ENCODE measurements at regions not wholly inside any gene's neighbourhood (a gene's known extent, or its start where the extent isn't known, plus 50 kb on each side); places are given as distances from the start of the nearest gene placed in this dataset.

GRCh38 chr7:41633690-41634089 lies 69.2 kb downstream of the INHBA start:
- no peak for DNase-seq (ENCODE audit: low spot score)

DNA sequence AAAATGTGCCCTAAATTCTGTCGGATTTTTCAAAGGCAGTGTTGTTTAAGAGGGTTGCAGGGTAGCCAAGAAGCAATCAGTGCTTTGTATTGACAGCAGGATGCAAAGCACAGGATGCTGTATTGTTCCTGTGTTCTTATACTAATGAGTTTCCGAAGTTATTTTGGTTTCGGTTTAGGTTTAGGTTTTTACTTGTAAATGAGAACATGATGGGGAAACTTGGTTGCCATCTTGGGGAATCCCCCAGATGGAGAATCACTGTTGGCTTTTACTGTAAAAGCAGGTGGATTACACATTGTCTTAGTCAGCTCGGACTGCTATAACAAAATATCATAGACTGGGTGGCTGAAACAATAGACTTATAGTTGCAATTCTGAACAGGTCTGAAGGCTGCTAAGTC lies 72.1 kb downstream of the INHBA start:
- no peak for DNase-seq (ENCODE audit: low spot score)

DNA sequence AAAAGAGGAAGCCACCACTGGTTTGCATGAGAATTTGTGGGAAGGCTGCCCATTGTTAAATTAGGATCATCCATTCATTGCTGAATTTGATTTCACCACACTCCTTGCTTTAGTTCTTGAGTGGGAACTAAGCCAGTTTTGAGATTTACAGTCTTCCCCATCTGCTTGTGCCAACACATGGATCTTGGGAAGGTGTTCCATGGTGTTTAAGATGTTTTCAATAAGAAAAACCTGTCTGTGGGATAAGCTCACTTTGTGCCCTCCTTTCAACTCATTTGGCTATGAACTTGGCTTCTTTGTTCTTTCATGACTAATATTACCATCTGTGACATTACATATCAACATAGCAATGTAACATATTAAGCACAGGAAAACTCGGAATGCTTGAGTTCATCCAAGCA lies 73.2 kb downstream of the INHBA start:
- DNase-seq (ENCODE audit: low spot score) = no peak

DNA sequence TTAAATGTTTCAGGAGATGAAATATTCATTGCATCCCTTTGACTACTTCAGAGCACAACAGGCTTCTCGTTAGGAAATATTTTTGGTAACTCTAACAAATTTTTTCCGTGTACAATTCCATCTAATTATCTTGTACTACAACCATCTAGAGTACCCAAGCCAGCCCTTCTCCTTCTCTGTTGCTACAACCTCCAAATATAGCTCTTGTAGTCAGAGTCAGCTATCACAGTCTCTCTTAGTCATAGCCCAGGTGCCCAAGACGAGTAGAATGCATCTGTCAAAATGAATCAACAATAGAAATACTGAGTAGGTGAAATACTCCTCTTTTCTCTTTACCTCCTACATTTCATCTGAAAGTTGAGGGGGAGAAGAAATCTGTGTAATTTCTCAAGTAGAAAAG lies 74.0 kb downstream of the INHBA start:
- no peak for DNase-seq (ENCODE audit: low spot score)

DNA sequence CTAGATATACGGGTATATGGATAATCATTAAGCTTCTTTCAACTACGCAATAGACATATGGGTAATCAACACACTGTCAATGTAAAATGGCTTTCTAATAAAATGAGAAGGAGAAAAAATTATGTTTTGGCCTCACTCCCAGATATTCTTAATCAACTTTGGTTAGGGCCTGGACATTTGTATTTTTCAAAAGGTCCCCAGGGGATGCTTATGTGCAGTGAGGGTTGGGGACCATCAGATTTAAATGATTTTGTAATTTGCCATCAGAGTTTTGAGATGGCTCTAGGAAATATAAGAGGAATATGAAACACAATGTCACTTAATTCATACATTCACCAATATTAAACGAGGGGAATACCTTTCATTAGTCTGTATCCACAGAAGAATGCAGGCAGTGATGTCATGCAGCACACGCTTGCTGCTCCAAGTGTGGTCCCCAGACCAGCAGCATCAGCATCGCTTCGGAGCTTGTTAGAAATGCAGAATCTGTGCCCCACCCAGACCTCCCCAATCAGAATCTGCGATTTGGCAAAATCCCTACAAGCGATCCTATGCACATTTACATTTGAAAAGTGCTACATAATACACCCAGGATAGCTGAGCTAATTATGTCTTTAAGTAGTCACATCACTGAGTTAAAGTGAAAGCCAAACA lies 75.1 kb downstream of the INHBA start:
- no peak for DNase-seq (ENCODE audit: low spot score)

DNA sequence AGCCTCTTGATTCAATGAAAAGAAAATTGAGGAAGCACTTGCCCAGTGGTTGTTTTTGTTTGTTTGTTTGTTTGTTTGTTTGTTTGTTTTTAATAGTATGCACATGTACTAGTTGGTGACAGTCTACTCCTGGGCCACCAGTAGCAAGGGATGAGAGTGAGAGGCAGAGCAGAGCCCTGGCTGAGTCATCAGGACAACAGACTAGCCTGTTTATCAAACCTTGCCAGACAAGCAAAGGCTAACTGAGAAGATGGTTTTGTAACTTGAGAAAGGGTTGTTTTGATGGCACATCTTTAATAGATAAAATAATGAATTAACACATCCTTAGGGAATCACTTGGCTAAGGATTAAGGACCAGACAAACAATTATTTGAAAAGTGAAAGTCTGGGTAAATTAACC lies 78.1 kb downstream of the INHBA start:
- DNase-seq (ENCODE audit: low spot score) = no peak

- DNase-seq (ENCODE audit: low spot score) = no peak
These were observed 80.7 kb downstream of the INHBA start for GRCh38 chr7:41621953-41622831.

DNA sequence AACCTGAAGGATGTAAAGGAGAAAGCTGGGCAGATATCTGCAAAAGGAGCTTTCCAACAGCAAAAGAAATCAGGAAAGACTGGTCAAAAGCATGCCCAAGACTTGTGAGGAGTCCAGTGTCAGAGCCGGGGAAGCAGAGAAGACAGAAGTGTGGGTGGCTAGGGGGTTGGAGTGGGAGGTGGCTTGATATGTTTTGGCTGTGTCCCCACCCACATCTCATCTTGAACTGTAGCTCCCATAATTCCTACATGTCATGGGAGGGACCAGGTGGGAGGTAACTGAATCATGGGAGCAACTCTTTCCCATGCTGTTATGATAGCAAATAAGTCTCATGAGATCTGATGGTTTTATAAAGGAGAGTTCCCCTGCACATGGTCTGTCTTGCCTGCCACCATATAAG lies 84.9 kb downstream of the INHBA start:
- no peak for DNase-seq (ENCODE audit: low spot score)

DNA sequence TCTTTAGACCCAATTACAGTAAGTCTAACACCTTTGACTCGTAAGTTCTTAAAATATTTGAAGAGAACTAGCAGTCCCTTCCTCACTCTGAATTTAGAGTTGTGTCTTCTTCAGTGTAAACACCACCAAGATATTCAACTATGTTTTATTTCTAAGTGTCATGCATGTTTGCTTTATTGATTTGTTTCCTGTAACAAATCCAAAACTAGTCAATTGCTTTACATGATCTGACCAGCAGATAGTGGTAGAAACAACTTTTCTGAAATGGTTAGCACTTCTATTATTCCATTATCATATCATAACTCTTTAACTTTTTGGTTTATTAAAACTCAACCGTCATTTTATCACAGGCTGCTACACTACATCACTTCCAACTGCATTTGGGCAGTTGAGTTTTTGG lies 90.1 kb downstream of the INHBA start:
- DNase-seq (ENCODE audit: low spot score) = no peak

GRCh38 chr7:41612386-41612785 lies 90.5 kb downstream of the INHBA start:
- no peak for DNase-seq (ENCODE audit: low spot score)

- DNase-seq (ENCODE audit: low spot score) = no peak
These were observed 94.4 kb downstream of the INHBA start for GRCh38 chr7:41608447-41608846.

DNA sequence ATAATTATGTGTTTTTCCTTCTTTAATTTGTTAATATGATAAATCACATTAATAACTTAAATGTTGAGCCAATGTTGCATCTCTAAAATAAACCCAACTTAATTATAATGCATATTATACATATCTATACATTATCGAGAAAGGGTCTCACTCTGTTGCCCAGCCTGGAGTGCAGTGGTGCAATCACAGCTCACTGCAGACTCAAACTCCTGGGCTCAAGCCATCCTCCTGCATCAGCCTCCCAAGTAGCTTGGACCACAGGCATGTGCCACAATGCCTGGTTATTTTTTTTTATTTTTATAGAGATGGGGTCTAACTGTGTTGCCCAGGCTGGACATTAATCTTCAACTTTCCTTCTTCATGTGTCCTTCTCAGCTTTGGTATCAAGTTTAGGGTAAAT lies 98.9 kb downstream of the INHBA start:
- no peak for DNase-seq (ENCODE audit: low spot score)

- no peak for DNase-seq (ENCODE audit: low spot score)
These were observed 103.1 kb downstream of the INHBA start for GRCh38 chr7:41599760-41600159.

- no peak for DNase-seq (ENCODE audit: low spot score)
These were observed 110.1 kb downstream of the INHBA start for GRCh38 chr7:41592794-41593193.

GRCh38 chr7:41592236-41592635 lies 110.7 kb downstream of the INHBA start:
- no peak for DNase-seq (ENCODE audit: low spot score)

DNA sequence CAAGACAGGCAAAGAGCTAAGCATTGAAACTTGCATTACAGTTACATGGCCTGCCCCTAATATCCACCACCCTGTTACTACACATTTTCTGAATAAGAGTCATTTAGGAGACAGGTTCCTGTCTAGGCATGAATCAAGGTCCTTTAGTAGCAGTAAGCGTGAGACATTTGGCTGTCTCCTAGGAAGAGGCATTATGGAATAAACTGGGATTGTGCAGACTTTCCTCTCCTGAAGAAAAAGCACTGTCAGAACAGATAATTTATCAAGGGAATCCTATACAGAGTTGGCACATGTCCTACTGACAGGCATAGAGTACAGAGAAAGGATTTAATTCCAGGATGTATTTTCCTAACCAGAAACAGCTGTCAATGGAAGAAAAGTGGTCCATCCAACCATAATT lies 111.9 kb downstream of the INHBA start:
- DNase-seq (ENCODE audit: low spot score) = no peak

GRCh38 chr7:41588341-41588740 lies 114.5 kb downstream of the INHBA start:
- DNase-seq (ENCODE audit: low spot score) = no peak

DNA sequence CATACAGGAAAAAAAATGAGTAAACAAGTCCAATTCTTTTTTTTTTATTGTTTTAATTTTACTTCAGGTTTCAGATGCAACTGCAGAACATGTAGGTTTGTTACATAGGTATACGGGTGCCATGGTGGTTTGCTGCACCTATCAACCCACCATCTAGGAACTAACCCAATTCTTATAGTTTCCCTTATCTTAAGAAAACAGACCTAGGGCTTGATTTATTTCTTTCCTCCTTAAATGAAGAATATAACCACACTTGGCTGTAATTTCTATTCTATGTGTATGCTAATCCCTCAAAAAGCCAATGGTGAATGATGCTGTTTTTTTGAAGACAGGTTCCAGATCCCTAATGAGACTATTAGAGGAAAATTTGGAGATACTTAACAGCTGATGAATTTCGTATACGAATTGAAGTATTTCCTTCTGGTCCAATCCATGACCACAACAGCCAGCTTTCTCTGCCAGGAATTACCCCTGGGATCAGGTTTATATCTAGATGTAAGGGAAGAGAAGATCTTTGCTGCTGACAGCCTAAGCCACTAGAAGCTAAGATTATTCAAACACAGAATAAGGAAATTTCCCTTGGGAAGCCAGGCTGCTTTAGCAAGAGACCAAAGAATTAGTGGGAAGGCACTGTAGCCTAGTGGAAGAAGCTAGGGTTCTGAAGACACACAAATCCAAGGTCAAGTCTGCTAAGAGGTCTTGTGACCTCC lies 115.8 kb downstream of the INHBA start:
- no peak for DNase-seq (ENCODE audit: low spot score)

GRCh38 chr7:41584746-41585145 lies 118.1 kb downstream of the INHBA start:
- DNase-seq (ENCODE audit: low spot score) = no peak

GRCh38 chr7:41582116-41582515 lies 120.8 kb downstream of the INHBA start:
- DNase-seq (ENCODE audit: low spot score) = no peak

GRCh38 chr7:41581041-41581440 lies 121.8 kb downstream of the INHBA start:
- DNase-seq (ENCODE audit: low spot score) = no peak

GRCh38 chr7:41579961-41580935 lies 122.6 kb downstream of the INHBA start:
- DNase-seq (ENCODE audit: low spot score) = peak; percentile 66

All from SW480 (cell line).